NCI-H2227 treated with DMSO at 0.1 percent for 48 hours (cell line): ENCODE measurements at regions not wholly inside any gene's neighbourhood (a gene's known extent, or its start where the extent isn't known, plus 50 kb on each side); places are given as distances from the start of the nearest gene placed in this dataset.

Experiments
- DNase-seq: peaks from one replicate; lab custom pipeline; 2025; lab: John Stamatoyannopoulos, UW

GRCh38 chr15:85976986-85977385 is 102.7 kb upstream of the AGBL1 start:
- DNase-seq = no peak

GRCh38 chr15:85977586-85977985 is 102.1 kb upstream of the AGBL1 start:
- no peak for DNase-seq

- DNase-seq = no peak
These were observed 99.7 kb upstream of the AGBL1 start for GRCh38 chr15:85979929-85980328.

- no peak for DNase-seq
These were observed 98.7 kb upstream of the AGBL1 start for GRCh38 chr15:85980946-85981345.

- no peak for DNase-seq
These were observed 95.4 kb upstream of the AGBL1 start for GRCh38 chr15:85984241-85984640.

- no peak for DNase-seq
These were observed 93.6 kb upstream of the AGBL1 start for GRCh38 chr15:85986116-85986515.

- DNase-seq = no peak
These were observed 92.9 kb upstream of the AGBL1 start for GRCh38 chr15:85986741-85987140.

GRCh38 chr15:85988741-85989140 is 90.9 kb upstream of the AGBL1 start:
- DNase-seq = no peak

- no peak for DNase-seq
These were observed 87.4 kb upstream of the AGBL1 start for GRCh38 chr15:85992224-85992623.

- no peak for DNase-seq
These were observed 86.6 kb upstream of the AGBL1 start for GRCh38 chr15:85993116-85993515.

- no peak for DNase-seq
These were observed 82.1 kb upstream of the AGBL1 start for GRCh38 chr15:85997618-85998017.

- DNase-seq = no peak
These were observed 80.0 kb upstream of the AGBL1 start for GRCh38 chr15:85999658-86000057.

GRCh38 chr15:86001200-86001599 is 78.5 kb upstream of the AGBL1 start:
- DNase-seq = no peak

- no peak for DNase-seq
These were observed 77.2 kb upstream of the AGBL1 start for GRCh38 chr15:86002444-86002843.

- no peak for DNase-seq
These were observed 75.6 kb upstream of the AGBL1 start for GRCh38 chr15:86004061-86004460.

- DNase-seq = no peak
These were observed 73.1 kb upstream of the AGBL1 start for GRCh38 chr15:86006546-86006945.

GRCh38 chr15:86009727-86010126 is 69.9 kb upstream of the AGBL1 start:
- DNase-seq = no peak

- no peak for DNase-seq
These were observed 69.3 kb upstream of the AGBL1 start for GRCh38 chr15:86010398-86010797.

- DNase-seq = no peak
These were observed 68.8 kb upstream of the AGBL1 start for GRCh38 chr15:86010891-86011290.

- DNase-seq = no peak
These were observed 65.7 kb upstream of the AGBL1 start for GRCh38 chr15:86014016-86014415.

- DNase-seq = no peak
These were observed 62.9 kb upstream of the AGBL1 start for GRCh38 chr15:86016750-86017149.

GRCh38 chr15:86018679-86019078 is 61.0 kb upstream of the AGBL1 start:
- no peak for DNase-seq

GRCh38 chr15:86021281-86022264 is 58.1 kb upstream of the AGBL1 start:
- DNase-seq = no peak

GRCh38 chr15:86028961-86029360 is 50.7 kb upstream of the AGBL1 start:
- DNase-seq = no peak
